Panc1 (cell line): ENCODE measurements at regions not wholly inside any gene's neighbourhood (a gene's known extent, or its start where the extent isn't known, plus 50 kb on each side); places are given as distances from the start of the nearest gene placed in this dataset.

Experiments used
- CTCF ChIP-seq: fragments of 450-650 bp; IDR thresholded peaks from 2 replicates; pipeline ENCODE4 v1.5.1; 2017; ENCODE audit warnings: mild to moderate bottlenecking
- POLR2AphosphoS5 ChIP-seq: IDR thresholded peaks from 2 replicates; pipeline ENCODE4 v1.6.1; 2012; ENCODE audit warnings: mild to moderate bottlenecking, low read depth, low read length, moderate library complexity
- REST ChIP-seq, 2 experiments: IDR thresholded peaks; 2 replicates each; pipeline ENCODE4 v1.6.1; 2011 to 2012; ENCODE audit warnings: low read depth in 2 of 2, control low read depth in 1 of 2, low read length in 1 of 2, mild to moderate bottlenecking in 1 of 2, moderate library complexity in 1 of 2; ENCODE audit not compliant: insufficient read depth in 1 of 2
- TCF7L2 ChIP-seq: IDR thresholded peaks from 2 replicates; pipeline ENCODE4 v1.6.1; 2011; ENCODE audit warnings: mild to moderate bottlenecking, low read depth, low read length, inconsistent platforms

GRCh38 chr4:17164666-17165065 lies 266.2 kb upstream of the LDB2 start:
- TF ChIP-seq POLR2AphosphoS5 (no peak), CTCF (no peak), REST (IDR thresholded peaks at IDR 0.05; ENCODE audit: insufficient read depth in 1 of 2, low read depth in 2 of 2, low read length in 1 of 2) (no peak), TCF7L2 (no peak)
